NCI-H460 (cell line): ENCODE measurements at regions not wholly inside any gene's neighbourhood (a gene's known extent, or its start where the extent isn't known, plus 50 kb on each side); places are given as distances from the start of the nearest gene placed in this dataset.
"Not testable (repeated sequence)": the region's sequence is repeated elsewhere in the genome, so short reads cannot be mapped to it uniquely, and the experiment has no call there.

Source experiments
- DNase-seq: peaks from one replicate; pipeline ENCODE4 v3.0.0-alpha.2; 2016; ENCODE audit warnings: low read depth; ENCODE audit errors: extremely low read depth

DNA sequence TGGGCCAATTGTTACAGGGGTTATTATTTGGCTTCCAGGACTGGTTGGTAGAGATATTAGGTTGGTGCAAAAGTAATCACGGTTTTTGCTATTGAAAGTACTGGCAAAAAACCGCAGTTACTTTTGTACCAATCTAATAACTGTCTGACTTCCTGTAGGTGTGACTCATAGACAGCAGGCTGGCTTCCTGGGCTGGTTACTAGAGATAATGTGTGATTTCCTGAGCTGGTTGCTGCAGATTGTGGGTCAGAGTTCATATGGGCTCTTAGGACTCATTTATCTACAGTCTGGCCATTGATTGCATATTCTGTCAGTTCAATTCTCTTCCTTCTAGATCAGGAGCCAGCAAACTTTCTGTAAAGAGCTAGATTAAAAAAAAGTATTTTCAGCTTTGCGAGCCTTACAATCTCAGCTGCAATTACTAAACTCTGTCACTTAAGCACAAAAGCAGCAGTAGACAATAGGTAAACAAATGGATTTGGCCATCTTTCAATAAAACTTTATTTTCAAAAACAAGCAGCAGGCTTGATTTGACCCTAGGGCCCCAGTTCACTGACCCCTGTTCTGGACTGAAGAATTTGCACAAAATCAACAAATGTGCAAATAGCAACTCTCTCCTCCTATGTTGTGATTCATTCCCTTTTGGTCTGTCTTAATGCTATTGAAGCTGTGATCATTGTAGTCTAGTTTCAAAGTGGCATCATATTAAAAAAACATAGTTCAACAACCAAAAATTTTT, 50.8 kb upstream of the BOD1L1 start:
- DNase-seq, result no peak

- DNase-seq, result no peak
These were observed 54.0 kb upstream of the BOD1L1 start for GRCh38 chr4:13681570-13681969.

DNA sequence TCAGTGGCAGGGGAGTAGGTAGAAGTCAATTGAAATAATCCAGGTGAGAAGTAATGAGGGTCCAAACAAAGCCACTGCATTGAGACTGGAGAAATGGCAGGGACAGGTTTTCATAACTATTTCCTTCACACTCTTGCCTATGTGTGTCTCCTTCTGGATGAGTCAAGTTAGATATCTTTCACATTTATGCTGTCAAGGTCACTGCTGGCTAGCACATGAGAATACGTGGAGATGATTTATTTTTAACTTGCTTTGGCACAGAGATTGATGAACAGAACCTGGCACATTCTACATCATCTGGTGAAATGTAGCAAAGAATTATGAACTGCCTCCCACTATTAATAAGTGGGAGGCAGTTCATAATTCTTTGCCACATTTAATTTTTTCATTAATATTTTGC, 66.7 kb upstream of the BOD1L1 start:
- DNase-seq, result no peak

GRCh38 chr4:13698296-13698695, 70.8 kb upstream of the BOD1L1 start:
- no peak for DNase-seq

DNA sequence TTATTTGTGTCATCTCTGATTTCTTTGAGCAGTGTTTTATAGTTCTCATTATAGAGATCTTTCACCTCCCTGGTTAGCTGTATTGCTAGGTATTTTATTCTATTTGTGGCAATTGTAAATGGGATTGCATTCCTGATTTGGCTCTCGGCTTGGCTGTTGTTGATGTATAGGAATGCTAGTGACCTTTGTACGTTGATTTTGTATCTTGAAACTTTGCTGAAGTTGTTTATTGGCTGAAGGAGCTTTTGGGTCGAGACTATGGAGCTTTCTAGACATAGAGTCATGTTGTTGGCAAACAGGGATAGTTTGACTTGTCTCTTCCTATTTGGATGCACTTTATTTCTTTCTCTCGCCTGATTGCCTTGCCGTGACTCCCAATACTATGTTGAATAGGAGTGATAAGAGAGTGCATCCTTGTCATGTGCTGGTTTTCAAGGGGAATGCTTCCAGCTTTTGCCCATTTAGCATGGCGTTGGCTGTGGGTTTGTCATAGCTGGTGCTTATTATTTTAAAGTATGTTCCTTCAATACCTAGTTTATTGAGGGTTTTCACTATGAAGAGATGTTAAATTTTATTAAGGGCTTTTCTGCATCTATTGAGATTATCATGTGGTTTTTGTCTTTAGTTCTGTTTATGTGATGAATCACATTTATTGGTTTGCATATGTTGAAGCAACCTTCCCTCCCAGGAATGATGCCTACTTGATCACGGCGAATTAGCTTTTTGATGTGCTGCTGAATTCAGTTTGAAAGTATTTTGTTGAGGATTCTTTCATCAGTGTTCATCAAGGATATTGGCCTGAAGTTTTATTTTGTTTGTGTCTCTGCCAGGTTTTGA, 72.7 kb upstream of the BOD1L1 start:
- no peak for DNase-seq

DNA sequence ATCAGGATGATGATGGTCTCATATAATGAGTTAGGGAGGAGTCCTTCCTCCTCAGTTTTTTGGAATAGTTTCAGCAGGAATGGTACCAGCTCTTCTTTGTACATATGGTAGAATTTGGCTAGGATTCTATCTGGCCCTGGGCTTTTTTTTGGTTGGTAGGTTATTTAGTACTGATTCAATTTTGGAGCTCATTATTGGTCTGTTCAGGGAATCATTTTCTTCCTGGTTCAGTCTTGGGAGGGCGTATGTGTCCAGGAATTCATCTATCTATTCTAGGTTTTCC, 73.3 kb upstream of the BOD1L1 start:
- DNase-seq, result not testable (repeated sequence)

DNA sequence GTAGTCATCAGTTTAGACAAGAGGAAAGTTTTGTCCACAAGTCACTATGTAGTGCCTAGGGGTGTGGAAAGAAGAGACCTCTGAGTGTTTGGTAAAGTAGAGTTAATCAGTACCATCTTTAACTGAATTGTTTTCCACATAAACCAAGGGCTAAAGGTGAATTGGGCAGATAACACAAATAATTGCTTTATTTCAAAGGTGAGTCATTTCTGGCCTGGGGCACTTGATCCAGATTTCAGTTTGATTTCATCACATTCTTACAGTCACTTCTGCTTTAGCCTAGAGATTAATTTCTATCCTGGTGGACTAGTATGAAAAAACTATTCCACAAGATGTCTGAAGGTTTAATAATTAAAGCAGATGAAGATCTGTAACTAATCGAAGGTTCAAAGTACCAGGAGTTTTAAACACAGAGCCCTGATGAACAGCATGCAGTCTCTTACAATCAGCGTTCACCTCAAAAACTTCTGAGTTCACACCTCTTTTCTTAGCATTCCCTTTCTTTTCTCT, 74.5 kb upstream of the BOD1L1 start:
- DNase-seq, result peak; percentile 43

DNA sequence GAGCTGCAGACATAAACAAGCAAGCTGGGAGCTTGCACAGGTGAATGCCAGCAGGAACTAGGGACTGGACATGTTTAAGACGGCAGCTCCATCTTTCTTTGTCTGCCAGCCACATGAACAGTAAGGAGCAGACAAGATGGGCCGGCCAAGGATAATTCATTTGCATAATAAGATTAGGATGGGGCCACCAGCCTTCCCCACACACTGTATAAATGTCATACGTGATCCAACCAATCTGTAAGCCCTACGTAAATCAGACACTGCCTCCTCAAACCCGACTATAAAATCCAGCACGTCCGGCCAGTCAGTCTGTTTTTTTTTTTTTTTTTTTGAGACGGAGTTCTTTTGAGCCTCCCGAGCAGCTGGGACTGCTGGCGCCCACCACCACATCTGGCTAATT, 75.6 kb upstream of the BOD1L1 start:
- no peak for DNase-seq

- no peak for DNase-seq
These were observed 76.5 kb upstream of the BOD1L1 start for GRCh38 chr4:13704035-13704434.

DNA sequence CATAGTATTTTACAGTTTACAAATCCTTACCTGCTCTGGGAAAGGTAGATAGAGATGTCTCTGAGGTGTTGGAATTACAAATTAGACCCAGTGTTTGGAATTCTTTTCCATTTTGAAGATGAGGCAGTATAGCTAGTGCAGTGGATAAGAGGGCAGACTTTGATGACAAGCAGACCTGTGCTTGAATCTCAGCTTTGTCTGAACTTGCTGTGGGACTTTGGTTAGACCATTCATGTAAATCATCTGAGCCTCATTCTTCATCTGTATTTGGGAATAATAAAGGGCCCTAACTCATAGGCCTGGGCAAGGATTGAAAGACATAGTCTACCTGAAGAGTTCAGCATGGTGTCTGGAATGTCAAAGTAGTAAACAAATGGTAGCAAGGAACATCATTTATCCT, 77.2 kb upstream of the BOD1L1 start:
- DNase-seq, result no peak

DNA sequence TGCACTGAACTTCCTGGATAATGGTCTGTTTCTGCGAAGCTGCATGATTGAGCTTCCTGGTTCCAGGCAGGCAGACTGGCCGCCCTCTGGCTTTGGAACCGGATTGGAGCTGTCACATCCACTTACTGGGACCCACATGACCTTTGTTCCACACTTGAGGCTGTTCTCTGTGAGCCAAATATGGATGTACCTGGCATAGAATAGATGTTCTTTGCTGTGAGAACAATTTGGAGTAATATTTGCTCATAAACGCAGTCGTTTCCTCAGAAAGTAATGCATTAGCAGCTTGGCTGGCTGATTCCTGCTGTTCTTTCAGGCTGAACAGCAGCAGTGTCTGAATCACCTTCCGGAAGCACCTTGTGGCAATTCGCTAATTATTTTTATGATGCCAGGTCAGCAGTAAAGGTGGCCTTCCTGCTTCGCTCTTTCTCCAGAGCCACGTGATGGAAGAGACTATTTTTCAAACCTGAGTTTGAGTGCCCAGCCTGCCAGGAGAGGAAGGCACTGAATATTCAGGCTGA, 78.1 kb upstream of the BOD1L1 start:
- no peak for DNase-seq

GRCh38 chr4:13706120-13706519, 78.6 kb upstream of the BOD1L1 start:
- no peak for DNase-seq

- DNase-seq, result no peak
These were observed 79.2 kb upstream of the BOD1L1 start for GRCh38 chr4:13706716-13707115.

DNA sequence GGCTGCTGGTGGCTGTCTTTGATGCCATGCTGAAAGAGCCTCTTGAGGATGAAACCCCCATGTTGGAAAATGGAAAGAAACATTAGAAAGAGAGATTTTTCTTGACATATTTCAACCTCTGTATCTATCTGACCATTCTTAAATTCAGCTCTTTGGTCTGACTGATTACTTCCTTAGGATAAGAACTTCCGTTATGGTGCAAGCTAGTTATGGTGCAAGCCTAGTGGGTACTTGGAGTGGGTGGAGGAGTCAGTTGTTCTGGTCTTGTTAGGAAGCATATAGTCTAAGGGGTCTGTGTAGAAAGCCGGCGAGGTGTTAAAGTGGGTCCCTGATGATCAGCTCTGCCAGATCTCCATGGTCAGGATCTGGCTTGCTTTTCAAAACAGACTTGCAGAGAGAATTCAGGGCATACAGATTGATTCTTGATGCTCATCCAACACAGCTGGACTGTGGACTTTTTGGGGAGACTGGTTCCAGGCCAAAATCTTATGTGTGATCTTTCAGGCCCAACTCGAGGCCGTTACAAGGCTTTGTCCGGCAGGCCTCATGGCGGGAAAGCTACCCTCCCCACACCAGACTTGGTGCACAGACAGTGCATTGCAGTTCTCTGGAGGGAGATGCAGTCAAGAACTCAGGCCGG, 82.8 kb upstream of the BOD1L1 start:
- no peak for DNase-seq

DNA sequence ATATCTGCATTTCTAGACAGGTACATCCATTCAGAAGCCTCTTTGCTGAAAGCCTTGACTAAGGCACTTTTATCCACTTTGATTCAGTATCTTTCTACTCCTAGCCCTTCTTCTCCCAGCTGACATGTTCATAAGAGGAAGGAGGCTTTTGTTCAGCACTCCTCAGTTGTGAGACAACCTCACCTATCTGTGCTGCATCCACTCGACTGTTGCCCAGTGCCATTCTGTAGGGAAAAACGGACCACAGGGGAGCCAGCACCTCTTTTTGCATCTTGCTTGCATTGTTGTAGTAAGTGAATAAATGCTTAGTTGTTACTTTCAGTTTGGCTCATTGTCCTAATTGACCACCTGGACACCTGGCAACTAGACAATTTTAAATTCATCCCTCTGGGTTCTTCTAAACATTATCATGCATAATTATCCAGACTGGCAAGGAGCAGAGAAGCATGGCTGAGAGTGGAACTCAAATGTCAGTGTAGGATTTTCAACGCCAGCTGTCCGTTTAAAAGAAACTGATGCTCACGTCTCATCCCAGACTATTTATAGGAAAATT, 83.8 kb upstream of the BOD1L1 start:
- DNase-seq, result no peak

DNA sequence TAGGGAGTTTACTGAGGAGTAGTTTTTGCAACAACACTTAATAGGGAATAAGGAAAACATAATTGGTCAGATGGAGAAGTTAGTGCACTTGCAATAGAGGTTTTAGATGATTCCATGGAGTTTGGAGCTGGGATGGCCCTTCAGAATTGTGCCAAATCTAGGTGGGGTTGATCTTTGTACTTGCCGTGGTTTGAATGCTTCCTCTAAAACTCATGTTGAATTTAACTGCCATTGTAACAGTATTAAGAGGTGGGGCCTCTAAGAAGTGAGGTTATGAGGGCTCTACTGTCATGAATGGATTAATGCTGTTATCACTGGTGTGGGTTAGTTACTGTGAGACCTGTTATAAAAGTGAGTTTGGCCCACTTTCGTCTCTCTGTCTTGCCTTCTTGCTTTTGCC, 94.4 kb upstream of the BOD1L1 start:
- DNase-seq, result no peak

GRCh38 chr4:13722649-13723048, 95.1 kb upstream of the BOD1L1 start:
- DNase-seq, result no peak

DNA sequence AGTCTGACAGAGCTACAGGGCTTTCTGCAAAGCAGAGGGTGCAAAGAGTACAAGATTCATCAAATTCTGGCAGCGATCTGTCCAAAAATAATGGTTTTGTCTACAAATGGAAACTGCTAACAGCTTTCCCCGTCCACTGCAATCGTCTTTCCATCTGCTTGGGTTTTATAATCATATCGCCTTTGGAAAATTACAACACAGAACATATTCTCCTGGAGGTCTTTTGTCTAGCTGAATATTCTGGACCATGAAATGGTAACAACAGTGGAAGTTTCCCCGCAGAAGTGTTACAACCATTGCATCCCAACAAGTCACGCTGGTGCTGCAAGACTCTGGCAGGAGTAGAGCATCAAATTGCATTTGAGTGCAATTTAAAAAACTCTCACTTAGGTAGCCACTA, 101.2 kb upstream of the BOD1L1 start:
- no peak for DNase-seq

DNA sequence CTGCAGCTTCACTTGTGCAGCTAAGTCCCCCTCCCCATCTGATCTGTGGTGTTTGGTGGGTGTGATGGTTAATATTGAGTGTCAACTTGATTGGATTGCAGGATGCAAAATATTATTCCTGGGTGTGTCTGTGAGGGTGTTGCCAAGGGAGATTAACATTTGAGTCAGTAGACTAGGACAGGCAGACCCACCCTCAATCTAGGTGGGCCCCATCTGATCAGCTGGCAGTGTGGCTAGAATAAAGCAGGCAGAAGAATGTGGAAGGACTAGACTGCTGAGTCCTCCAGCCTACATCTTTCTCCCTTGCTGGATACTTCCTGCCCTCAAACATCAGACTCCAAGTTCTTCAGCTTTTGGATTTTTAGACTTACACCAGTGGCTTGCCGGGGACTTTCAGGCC, 103.5 kb upstream of the BOD1L1 start:
- DNase-seq, result no peak

DNA sequence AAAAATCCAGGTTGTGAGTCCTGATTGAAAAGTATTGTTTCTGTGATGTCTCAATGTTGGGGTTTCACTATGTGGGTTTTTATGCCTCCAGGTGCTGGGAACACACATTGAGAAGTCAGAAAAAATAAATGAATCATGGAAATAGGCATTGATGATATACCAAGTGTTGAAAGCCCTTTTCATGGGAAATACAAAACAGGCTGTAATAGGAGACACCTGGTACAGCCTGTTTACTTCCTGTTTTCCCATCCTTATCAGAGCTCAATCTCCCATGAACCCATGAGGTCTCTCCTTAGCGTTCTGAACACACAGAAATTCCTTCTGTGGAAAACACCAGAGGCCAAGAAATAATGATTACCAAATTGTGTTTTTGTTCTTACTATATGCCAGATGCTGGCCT, 106.3 kb upstream of the BOD1L1 start:
- DNase-seq, result no peak

DNA sequence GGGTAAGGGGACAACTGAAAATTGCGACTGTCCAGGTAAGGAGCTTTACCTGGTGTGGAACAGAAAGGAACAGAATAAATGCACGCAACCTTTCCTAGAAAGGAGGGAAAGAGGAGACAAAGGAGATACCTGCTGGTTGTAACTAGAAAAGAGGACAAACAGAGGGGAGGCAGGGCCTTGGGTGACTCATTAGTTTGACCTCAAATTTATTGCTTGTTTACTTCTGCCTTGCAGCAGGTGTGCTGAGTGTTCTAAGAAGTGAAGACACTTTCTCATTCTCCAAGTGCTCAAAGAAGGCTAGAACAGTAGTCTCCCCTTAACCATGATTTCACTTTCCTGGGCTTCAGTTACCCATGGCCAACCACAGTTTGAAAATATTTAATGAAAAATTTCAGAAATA, 123.1 kb upstream of the BOD1L1 start:
- no peak for DNase-seq
